H1 (cell line): ENCODE measurements at regions not wholly inside any gene's neighbourhood (a gene's known extent, or its start where the extent isn't known, plus 50 kb on each side); places are given as distances from the start of the nearest gene placed in this dataset.

Experiments used
- CTCF ChIA-PET: fragments of 300-600 bp; sonication (Branson Sonifier 250); formaldehyde crosslinking; loops from one replicate; lab custom pipeline; 2021; ENCODE audit not compliant: partially characterized antibody; lab: Charles Lee
- POLR2A ChIA-PET: fragments of 300-600 bp; sonication (Branson Sonifier 250); formaldehyde crosslinking; loops from one replicate; lab custom pipeline; 2021; ENCODE audit warnings: inconsistent platforms; ENCODE audit not compliant: partially characterized antibody; lab: Charles Lee
- DNase-seq, 2 experiments: peaks; one replicate each; pipeline versions ENCODE4 v3.0.0 to v3.0.0-alpha.2; 2010 to 2022; ENCODE audit warnings: low spot score in 2 of 2, low read depth in 1 of 2, mixed read lengths in 1 of 2
- FAIRE-seq: peaks from 2 replicates; lab custom pipeline; 2011; peaks lifted over from hg19 to GRCh38; lab: Jason Lieb, UNC
- H2AFZ ChIP-seq: 2 replicates; pipeline ENCODE4 v1.8.1; 2012; ENCODE audit warnings: low read length, inconsistent platforms
- H2AK5ac ChIP-seq: 2 replicates; pipeline ENCODE4 v1.6.1; 2013; ENCODE audit warnings: low read depth, low read length
- H2BK120ac ChIP-seq: replicated peaks from 2 replicates; pipeline ENCODE3; 2013; ENCODE audit warnings: low read depth, low read length, inconsistent platforms
- H2BK12ac ChIP-seq: 2 replicates; pipeline ENCODE4 v1.6.1; 2013; ENCODE audit warnings: low read depth, low read length
- H2BK15ac ChIP-seq: 2 replicates; pipeline ENCODE4 v1.6.1; 2013; ENCODE audit warnings: low read length
- H2BK20ac ChIP-seq: 2 replicates; pipeline ENCODE4 v1.6.1; 2013; ENCODE audit warnings: low read length
- H2BK5ac ChIP-seq: 2 replicates; pipeline ENCODE4 v1.6.1; 2013; ENCODE audit warnings: low read depth, low read length
- H3K14ac ChIP-seq: 2 replicates; pipeline ENCODE4 v1.6.1; 2013; ENCODE audit warnings: inconsistent platforms; ENCODE audit not compliant: insufficient read length
- H3K18ac ChIP-seq: 2 replicates; pipeline ENCODE4 v1.6.1; 2013; ENCODE audit warnings: low read length; ENCODE audit errors: extremely low read depth
- H3K23ac ChIP-seq: 2 replicates; pipeline ENCODE4 v1.6.1; 2013; ENCODE audit warnings: inconsistent platforms; ENCODE audit not compliant: insufficient read length
- H3K23me2 ChIP-seq: 2 replicates; pipeline ENCODE4 v1.6.1; 2013; ENCODE audit warnings: low read depth, low read length
- H3K27ac ChIP-seq: 2 replicates; pipeline ENCODE4 v1.6.1; 2011; ENCODE audit warnings: low read depth, low read length, inconsistent platforms
- H3K27me3 ChIP-seq, 4 experiments: replicated peaks in 1 of 4; 1 replicate in 1 of 4; 2 replicates in 3 of 4; pipeline versions ENCODE4 v1.6.1 to v1.8.1; 2011 to 2013; ENCODE audit warnings: low read length in 3 of 4, mild to moderate bottlenecking in 3 of 4, inconsistent platforms in 2 of 4, mixed read lengths in 2 of 4, moderate library complexity in 1 of 4; ENCODE audit not compliant: control insufficient read depth in 3 of 4, insufficient read depth in 3 of 4; ENCODE audit errors: extremely low read depth in 1 of 4
- H3K36me3 ChIP-seq, 4 experiments: 2 replicates each; pipeline versions ENCODE4 v1.6.1 to v1.8.1; 2011 to 2013; ENCODE audit warnings: mild to moderate bottlenecking in 4 of 4, low read length in 3 of 4, moderate library complexity in 2 of 4, control low read depth in 1 of 4, inconsistent platforms in 1 of 4; ENCODE audit not compliant: insufficient read depth in 4 of 4, control insufficient read depth in 2 of 4
- H3K4ac ChIP-seq: replicated peaks from 2 replicates; pipeline ENCODE3; 2013; ENCODE audit warnings: low read length, low read depth, mixed read lengths, inconsistent platforms; ENCODE audit not compliant: insufficient read length
- H3K4me1 ChIP-seq, 4 experiments: replicated peaks in 1 of 4; 1 replicate in 1 of 4; 2 replicates in 3 of 4; pipeline versions ENCODE4 v1.6.1 to v1.8.1; 2011 to 2013; ENCODE audit warnings: low read length in 3 of 4, inconsistent platforms in 2 of 4, mixed read lengths in 1 of 4; ENCODE audit not compliant: insufficient read depth in 4 of 4, control insufficient read depth in 3 of 4
- H3K4me2 ChIP-seq, 2 experiments: 2 replicates each; pipeline versions ENCODE4 v1.6.1 to v1.8.1; 2011 to 2013; ENCODE audit warnings: low read depth in 2 of 2, low read length in 2 of 2, control low read depth in 1 of 2, inconsistent platforms in 1 of 2, mild to moderate bottlenecking in 1 of 2; ENCODE audit not compliant: insufficient read depth in 1 of 2
- H3K4me3 ChIP-seq, 4 experiments: fragments of 200-600, 300-600 bp in 1 of 4; sonication (generic), shearing (Covaris generic), sonication (Bioruptor Twin) in 1 of 4; 2 replicates each; pipeline versions ENCODE4 v1.5.1 to v1.8.1; 2011 to 2016; ENCODE audit warnings: low read length in 4 of 4, low read depth in 3 of 4, control low read depth in 2 of 4, inconsistent platforms in 2 of 4, mild to moderate bottlenecking in 2 of 4, mixed read lengths in 1 of 4, moderate library complexity in 1 of 4; ENCODE audit not compliant: insufficient read depth in 2 of 4; ENCODE audit errors: extremely low read depth in 1 of 4
- H3K56ac ChIP-seq: replicated peaks from 2 replicates; pipeline ENCODE3; 2013; ENCODE audit warnings: low read depth, mild to moderate bottlenecking, mixed read lengths, low read length, inconsistent platforms; ENCODE audit not compliant: insufficient read length
- H3K79me1 ChIP-seq: 2 replicates; pipeline ENCODE4 v1.6.1; 2013; ENCODE audit warnings: low read depth, low read length, control low read depth
- H3K79me2 ChIP-seq, 2 experiments: 2 replicates each; pipeline versions ENCODE4 v1.6.1 to v1.8.1; 2012 to 2013; ENCODE audit warnings: low read length in 2 of 2, mild to moderate bottlenecking in 2 of 2, inconsistent platforms in 1 of 2; ENCODE audit not compliant: insufficient read depth in 2 of 2, control insufficient read depth in 1 of 2
- H3K9ac ChIP-seq, 4 experiments: replicated peaks in 1 of 4; 1 replicate in 1 of 4; 2 replicates in 3 of 4; pipeline versions ENCODE4 v1.6.1 to v1.8.1; 2011 to 2013; ENCODE audit warnings: low read depth in 3 of 4, low read length in 3 of 4, control low read depth in 2 of 4, mild to moderate bottlenecking in 2 of 4, moderate library complexity in 2 of 4, inconsistent platforms in 1 of 4; ENCODE audit errors: extremely low read depth in 1 of 4
- H3K9me3 ChIP-seq, 2 experiments: 2 replicates each; pipeline versions ENCODE4 v1.6.1 to v1.8.1; 2012 to 2013; ENCODE audit warnings: mild to moderate bottlenecking in 2 of 2, moderate library complexity in 2 of 2, control low read depth in 1 of 2, inconsistent platforms in 1 of 2, low read depth in 1 of 2, low read length in 1 of 2, mixed read lengths in 1 of 2; ENCODE audit not compliant: insufficient read depth in 2 of 2
- H4K20me1 ChIP-seq, 2 experiments: replicated peaks in 1 of 2; 2 replicates each; pipeline versions ENCODE3 to v1.8.1; 2011 to 2013; ENCODE audit warnings: inconsistent platforms in 2 of 2, low read length in 2 of 2, mild to moderate bottlenecking in 1 of 2; ENCODE audit not compliant: insufficient read depth in 2 of 2, control insufficient read depth in 1 of 2
- H4K5ac ChIP-seq: 2 replicates; pipeline ENCODE4 v1.6.1; 2013; ENCODE audit warnings: low read length, low read depth, mixed read lengths, inconsistent platforms; ENCODE audit not compliant: insufficient read length
- H4K8ac ChIP-seq: 2 replicates; pipeline ENCODE4 v1.8.0; 2013; ENCODE audit warnings: mild to moderate bottlenecking, moderate library complexity, low read length, inconsistent platforms; ENCODE audit not compliant: insufficient read depth; ENCODE audit errors: extremely low read depth
- H4K91ac ChIP-seq: replicated peaks from 2 replicates; pipeline ENCODE3; 2013; ENCODE audit warnings: low read length, mixed read lengths, inconsistent platforms; ENCODE audit not compliant: insufficient read length
- BCL11A ChIP-seq, 2 experiments: IDR thresholded peaks; one replicate each; pipeline ENCODE4 v1.6.1; 2011; ENCODE audit warnings: low read depth in 2 of 2, low read length in 2 of 2, mild to moderate bottlenecking in 2 of 2
- FOSL1 ChIP-seq: IDR thresholded peaks from 2 replicates; pipeline ENCODE4 v1.6.1; 2011; ENCODE audit warnings: mild to moderate bottlenecking, low read depth, low read length, moderate library complexity; ENCODE audit not compliant: insufficient read depth
- GABPA ChIP-seq: IDR thresholded peaks from 2 replicates; pipeline ENCODE4 v1.6.1; 2011; ENCODE audit warnings: mild to moderate bottlenecking, low read length, moderate library complexity, borderline replicate concordance; ENCODE audit not compliant: insufficient read depth
- KDM5A ChIP-seq: fragments of 200-600 bp; IDR thresholded peaks from 2 replicates; pipeline ENCODE4 v1.7.1; 2012; ENCODE audit warnings: mild to moderate bottlenecking, low read length, inconsistent platforms, mixed read lengths
- POLR2AphosphoS5 ChIP-seq: IDR thresholded peaks from 2 replicates; pipeline ENCODE4 v1.6.1; 2011; ENCODE audit warnings: low read depth, low read length
- POU5F1 ChIP-seq: IDR thresholded peaks from 2 replicates; pipeline ENCODE4 v1.6.1; 2011; ENCODE audit warnings: low read depth, mild to moderate bottlenecking, low read length, moderate library complexity
- SIX5 ChIP-seq: IDR thresholded peaks from 2 replicates; pipeline ENCODE4 v1.6.1; 2011; ENCODE audit warnings: mild to moderate bottlenecking, low read depth, low read length
- WGBS, 2 experiments: shearing (Covaris generic) in 1 of 2; methylation state at CpG; one replicate each; pipeline versions ENCODE4 v1.1.6 to v1.1.7; 2013 to 2015; ENCODE audit warnings: low lambda C conversion rate in 2 of 2, mixed read lengths in 2 of 2, inconsistent platforms in 1 of 2, low coverage in 1 of 2, missing lambda C conversion rate in 1 of 2; ENCODE audit not compliant: insufficient replicate concordance in 2 of 2, insufficient coverage in 1 of 2, insufficient read length in 1 of 2; ENCODE audit errors: extremely low coverage in 1 of 2, missing lambda C conversion rate in 1 of 2; 5-methylcytosine and 5-hydroxymethylcytosine counted together
- TF ChIP-seq, protein P1 (sequence below), 3 experiments: IDR thresholded peaks; 1 replicate in 2 of 3; 2 replicates in 1 of 3; pipeline versions ENCODE4 v1.5.1 to v1.6.1; 2011; ENCODE audit warnings: low read length in 3 of 3, mild to moderate bottlenecking in 3 of 3, inconsistent platforms in 2 of 3, low read depth in 1 of 3, moderate library complexity in 1 of 3; ENCODE audit not compliant: insufficient read depth in 1 of 3; ENCODE audit errors: control extremely low read depth in 1 of 3

DNA sequence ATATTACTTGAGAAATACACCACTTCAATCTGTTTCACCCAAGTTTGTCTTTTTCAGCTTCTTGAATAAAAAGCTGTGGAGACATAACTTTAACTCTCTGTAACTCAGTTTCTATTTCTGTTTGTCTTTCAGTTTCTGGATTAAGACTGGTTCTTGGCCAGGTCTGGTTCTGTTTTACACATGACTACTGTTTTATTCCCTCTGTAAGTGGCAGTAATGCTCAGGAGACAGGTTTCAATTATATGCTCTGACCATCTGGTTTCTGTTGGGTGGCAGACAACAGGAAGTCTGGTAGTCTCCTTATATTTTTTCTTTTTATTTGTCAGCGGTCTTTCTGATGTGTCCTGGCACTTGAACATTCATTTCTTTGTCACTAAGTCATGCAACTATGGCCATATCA is 102.9 kb downstream of the RPS29 start:
- H4K8ac ChIP-seq = no peak overlapping the region
- 95% methylated on average over 1 of the region's 1 CpG; no CpG with 5 or more reads in 1 of the 2 experiments for WGBS, 2 experiments
- H3K56ac ChIP-seq = no peak overlapping the region
- H4K5ac ChIP-seq = no peak overlapping the region
- ChIA-PET CTCF (interaction anchor here (1.3 to 4.0 kb wide), 5 partner anchors 12 to 67 kb away, joined by 3 to 37 read pairs (median 11); no protein-coding TSS in a partner anchor), POLR2A (no interaction called here)
- H2BK120ac ChIP-seq = no peak overlapping the region
- H3K14ac ChIP-seq = no peak overlapping the region
- no peaks in the 10 kb centered on the region for H3K4me1 ChIP-seq
- TF ChIP-seq POLR2AphosphoS5 (no peak), FOSL1 (no peak), POU5F1 (no peak), BCL11A (IDR thresholded peaks at IDR 0.05; ENCODE audit: low read depth in 2 of 2, low read length in 2 of 2) (no peak), KDM5A (no peak), SIX5 (no peak), GABPA (no peak)
- TF ChIP-seq, protein P1, sequence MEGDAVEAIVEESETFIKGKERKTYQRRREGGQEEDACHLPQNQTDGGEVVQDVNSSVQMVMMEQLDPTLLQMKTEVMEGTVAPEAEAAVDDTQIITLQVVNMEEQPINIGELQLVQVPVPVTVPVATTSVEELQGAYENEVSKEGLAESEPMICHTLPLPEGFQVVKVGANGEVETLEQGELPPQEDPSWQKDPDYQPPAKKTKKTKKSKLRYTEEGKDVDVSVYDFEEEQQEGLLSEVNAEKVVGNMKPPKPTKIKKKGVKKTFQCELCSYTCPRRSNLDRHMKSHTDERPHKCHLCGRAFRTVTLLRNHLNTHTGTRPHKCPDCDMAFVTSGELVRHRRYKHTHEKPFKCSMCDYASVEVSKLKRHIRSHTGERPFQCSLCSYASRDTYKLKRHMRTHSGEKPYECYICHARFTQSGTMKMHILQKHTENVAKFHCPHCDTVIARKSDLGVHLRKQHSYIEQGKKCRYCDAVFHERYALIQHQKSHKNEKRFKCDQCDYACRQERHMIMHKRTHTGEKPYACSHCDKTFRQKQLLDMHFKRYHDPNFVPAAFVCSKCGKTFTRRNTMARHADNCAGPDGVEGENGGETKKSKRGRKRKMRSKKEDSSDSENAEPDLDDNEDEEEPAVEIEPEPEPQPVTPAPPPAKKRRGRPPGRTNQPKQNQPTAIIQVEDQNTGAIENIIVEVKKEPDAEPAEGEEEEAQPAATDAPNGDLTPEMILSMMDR (IDR thresholded peaks at IDR 0.05; ENCODE audit: control extremely low read depth in 1 of 3, insufficient read depth in 1 of 3, low read depth in 1 of 3, low read length in 3 of 3) = no peak
- no peak overlapping the region for H3K18ac ChIP-seq
- H3K9me3 ChIP-seq = peaks cover 0 to 8% of the 10 kb centered on the region in 2 experiments; a peak in 1 of 4 replicates
- no peak overlapping the region for H4K91ac ChIP-seq
- H3K36me3 ChIP-seq = no peaks in the 10 kb centered on the region
- H2BK15ac ChIP-seq = no peak overlapping the region
- H2AK5ac ChIP-seq = no peak overlapping the region
- no peak overlapping the region for H2BK12ac ChIP-seq
- no peak overlapping the region for H3K4me2 ChIP-seq
- DNase-seq (no peak), FAIRE-seq (no peak)
- no peaks in the 10 kb centered on the region; a peak in 1 of 7 replicates for H3K27me3 ChIP-seq
- H3K79me1 ChIP-seq = no peaks in the 10 kb centered on the region
- no peak overlapping the region for H2BK5ac ChIP-seq
- H2BK20ac ChIP-seq = no peak overlapping the region
- H3K23me2 ChIP-seq = no peaks in the 10 kb centered on the region
- no peak overlapping the region for H3K4me3 ChIP-seq
- H2AFZ ChIP-seq = no peak overlapping the region
- no peak overlapping the region for H3K9ac ChIP-seq
- no peaks in the 10 kb centered on the region for H4K20me1 ChIP-seq
- H3K79me2 ChIP-seq = no peaks in the 10 kb centered on the region
- no peak overlapping the region for H3K27ac ChIP-seq
- no peak overlapping the region for H3K4ac ChIP-seq
- H3K23ac ChIP-seq = no peak overlapping the region
